ENCODE measurements at regions not wholly inside any gene's neighbourhood (a gene's known extent, or its start where the extent isn't known, plus 50 kb on each side); places are given as distances from the start of the nearest gene placed in this dataset.

DNA sequence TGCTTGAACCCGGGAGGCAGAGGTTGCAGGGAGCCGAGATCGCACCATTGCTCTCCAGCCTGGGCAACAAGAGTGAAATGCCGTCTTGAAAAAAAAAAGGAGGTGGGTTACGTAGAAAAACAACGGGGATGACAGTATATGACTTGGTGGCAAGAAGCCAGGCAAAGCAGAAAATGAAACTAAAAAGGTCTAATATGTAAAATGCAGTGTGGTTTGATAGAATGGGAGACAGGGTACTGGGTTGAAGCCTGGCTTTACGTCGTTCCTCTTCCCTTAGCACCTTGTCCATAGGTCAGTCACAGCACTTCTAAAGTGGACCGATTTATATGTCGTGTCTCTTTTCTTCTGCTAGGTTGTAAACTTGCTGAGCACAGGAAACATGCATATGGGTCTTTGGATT is 274.9 kb upstream of the ZC3H12C start (continued):
- TF ChIP-seq, protein P1, sequence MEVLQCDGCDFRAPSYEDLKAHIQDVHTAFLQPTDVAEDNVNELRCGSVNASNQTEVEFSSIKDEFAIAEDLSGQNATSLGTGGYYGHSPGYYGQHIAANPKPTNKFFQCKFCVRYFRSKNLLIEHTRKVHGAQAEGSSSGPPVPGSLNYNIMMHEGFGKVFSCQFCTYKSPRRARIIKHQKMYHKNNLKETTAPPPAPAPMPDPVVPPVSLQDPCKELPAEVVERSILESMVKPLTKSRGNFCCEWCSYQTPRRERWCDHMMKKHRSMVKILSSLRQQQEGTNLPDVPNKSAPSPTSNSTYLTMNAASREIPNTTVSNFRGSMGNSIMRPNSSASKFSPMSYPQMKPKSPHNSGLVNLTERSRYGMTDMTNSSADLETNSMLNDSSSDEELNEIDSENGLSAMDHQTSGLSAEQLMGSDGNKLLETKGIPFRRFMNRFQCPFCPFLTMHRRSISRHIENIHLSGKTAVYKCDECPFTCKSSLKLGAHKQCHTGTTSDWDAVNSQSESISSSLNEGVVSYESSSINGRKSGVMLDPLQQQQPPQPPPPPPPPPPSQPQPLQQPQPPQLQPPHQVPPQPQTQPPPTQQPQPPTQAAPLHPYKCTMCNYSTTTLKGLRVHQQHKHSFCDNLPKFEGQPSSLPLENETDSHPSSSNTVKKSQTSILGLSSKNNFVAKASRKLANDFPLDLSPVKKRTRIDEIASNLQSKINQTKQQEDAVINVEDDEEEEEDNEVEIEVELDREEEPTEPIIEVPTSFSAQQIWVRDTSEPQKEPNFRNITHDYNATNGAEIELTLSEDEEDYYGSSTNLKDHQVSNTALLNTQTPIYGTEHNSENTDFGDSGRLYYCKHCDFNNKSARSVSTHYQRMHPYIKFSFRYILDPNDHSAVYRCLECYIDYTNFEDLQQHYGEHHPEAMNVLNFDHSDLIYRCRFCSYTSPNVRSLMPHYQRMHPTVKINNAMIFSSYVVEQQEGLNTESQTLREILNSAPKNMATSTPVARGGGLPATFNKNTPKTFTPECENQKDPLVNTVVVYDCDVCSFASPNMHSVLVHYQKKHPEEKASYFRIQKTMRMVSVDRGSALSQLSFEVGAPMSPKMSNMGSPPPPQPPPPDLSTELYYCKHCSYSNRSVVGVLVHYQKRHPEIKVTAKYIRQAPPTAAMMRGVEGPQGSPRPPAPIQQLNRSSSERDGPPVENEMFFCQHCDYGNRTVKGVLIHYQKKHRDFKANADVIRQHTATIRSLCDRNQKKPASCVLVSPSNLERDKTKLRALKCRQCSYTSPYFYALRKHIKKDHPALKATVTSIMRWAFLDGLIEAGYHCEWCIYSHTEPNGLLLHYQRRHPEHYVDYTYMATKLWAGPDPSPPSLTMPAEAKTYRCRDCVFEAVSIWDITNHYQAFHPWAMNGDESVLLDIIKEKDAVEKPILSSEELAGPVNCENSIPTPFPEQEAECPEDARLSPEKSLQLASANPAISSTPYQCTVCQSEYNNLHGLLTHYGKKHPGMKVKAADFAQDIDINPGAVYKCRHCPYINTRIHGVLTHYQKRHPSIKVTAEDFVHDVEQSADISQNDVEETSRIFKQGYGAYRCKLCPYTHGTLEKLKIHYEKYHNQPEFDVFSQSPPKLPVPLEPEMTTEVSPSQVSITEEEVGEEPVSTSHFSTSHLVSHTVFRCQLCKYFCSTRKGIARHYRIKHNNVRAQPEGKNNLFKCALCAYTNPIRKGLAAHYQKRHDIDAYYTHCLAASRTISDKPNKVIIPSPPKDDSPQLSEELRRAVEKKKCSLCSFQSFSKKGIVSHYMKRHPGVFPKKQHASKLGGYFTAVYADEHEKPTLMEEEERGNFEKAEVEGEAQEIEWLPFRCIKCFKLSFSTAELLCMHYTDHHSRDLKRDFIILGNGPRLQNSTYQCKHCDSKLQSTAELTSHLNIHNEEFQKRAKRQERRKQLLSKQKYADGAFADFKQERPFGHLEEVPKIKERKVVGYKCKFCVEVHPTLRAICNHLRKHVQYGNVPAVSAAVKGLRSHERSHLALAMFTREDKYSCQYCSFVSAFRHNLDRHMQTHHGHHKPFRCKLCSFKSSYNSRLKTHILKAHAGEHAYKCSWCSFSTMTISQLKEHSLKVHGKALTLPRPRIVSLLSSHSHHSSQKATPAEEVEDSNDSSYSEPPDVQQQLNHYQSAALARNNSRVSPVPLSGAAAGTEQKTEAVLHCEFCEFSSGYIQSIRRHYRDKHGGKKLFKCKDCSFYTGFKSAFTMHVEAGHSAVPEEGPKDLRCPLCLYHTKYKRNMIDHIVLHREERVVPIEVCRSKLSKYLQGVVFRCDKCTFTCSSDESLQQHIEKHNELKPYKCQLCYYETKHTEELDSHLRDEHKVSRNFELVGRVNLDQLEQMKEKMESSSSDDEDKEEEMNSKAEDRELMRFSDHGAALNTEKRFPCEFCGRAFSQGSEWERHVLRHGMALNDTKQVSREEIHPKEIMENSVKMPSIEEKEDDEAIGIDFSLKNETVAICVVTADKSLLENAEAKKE (CRISPR knock-in tag; IDR thresholded peaks at IDR 0.05), result no peak
- TF ChIP-seq, protein P2, sequence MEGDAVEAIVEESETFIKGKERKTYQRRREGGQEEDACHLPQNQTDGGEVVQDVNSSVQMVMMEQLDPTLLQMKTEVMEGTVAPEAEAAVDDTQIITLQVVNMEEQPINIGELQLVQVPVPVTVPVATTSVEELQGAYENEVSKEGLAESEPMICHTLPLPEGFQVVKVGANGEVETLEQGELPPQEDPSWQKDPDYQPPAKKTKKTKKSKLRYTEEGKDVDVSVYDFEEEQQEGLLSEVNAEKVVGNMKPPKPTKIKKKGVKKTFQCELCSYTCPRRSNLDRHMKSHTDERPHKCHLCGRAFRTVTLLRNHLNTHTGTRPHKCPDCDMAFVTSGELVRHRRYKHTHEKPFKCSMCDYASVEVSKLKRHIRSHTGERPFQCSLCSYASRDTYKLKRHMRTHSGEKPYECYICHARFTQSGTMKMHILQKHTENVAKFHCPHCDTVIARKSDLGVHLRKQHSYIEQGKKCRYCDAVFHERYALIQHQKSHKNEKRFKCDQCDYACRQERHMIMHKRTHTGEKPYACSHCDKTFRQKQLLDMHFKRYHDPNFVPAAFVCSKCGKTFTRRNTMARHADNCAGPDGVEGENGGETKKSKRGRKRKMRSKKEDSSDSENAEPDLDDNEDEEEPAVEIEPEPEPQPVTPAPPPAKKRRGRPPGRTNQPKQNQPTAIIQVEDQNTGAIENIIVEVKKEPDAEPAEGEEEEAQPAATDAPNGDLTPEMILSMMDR (conservative IDR thresholded peaks at IDR 0.05; ENCODE audit: low read depth in 2 of 2), result no peak
- TF ChIP-seq EZH2phosphoT487 (IDR thresholded peaks at IDR 0.05; ENCODE audit: unreplicated experiment) (no peak), POLR2AphosphoS5 (IDR thresholded peaks at IDR 0.05; ENCODE audit: low read depth) (no peak), ZNF331 (CRISPR knock-in tag; IDR thresholded peaks at IDR 0.05; ENCODE audit: low read depth) (no peak), EZH2 (IDR thresholded peaks at IDR 0.05; ENCODE audit: low read depth, unreplicated experiment) (no peak)

- H3K4me1 ChIP-seq (ENCODE audit: insufficient read depth), result 0 out of 2 replicates have a peak, but pooled peaks cover 4% of the 10 kb centered on the region
- peaks cover 11% of the 10 kb centered on the region for H3K4me1 Mint-ChIP-seq
- no peaks in the 10 kb centered on the region for H4K20me1 ChIP-seq (replicated peaks; ENCODE audit: insufficient read depth)
- DNase-seq (ENCODE audit: low spot score) (no peak), ATAC-seq (no peak)
- no peaks in the 10 kb centered on the region for H3K79me2 ChIP-seq (replicated peaks; ENCODE audit: insufficient read depth)
- H2AFZ ChIP-seq, result no peak overlapping the region
- H3F3A ChIP-seq (replicated peaks; ENCODE audit: low read depth), result no peaks in the 10 kb centered on the region
- H3K27ac Mint-ChIP-seq, result no peak overlapping the region
- H3K36me3 Mint-ChIP-seq (ENCODE audit: low read depth), result no peaks in the 10 kb centered on the region
- H3K36me3 ChIP-seq (ENCODE audit: insufficient read depth), result no peaks in the 10 kb centered on the region
- H3K27me3 Mint-ChIP-seq (ENCODE audit: insufficient read depth, low read depth, poor library complexity), result no peaks in the 10 kb centered on the region
- H3K4me3 Mint-ChIP-seq, result no peak overlapping the region
- H3K9me2 ChIP-seq (ENCODE audit: insufficient read depth), result no peaks in the 10 kb centered on the region
- H3K9me3 Mint-ChIP-seq, result no peaks in the 10 kb centered on the region
- TF ChIP-seq ETS1 (IDR thresholded peaks at IDR 0.05), result no peak
- TF ChIP-seq EZH2 (IDR thresholded peaks at IDR 0.05; ENCODE audit: low read depth, unreplicated experiment), result no peak
- no peak for TF ChIP-seq NANOG (IDR thresholded peaks at IDR 0.05; ENCODE audit: borderline replicate concordance)
- TF ChIP-seq, protein P3, sequence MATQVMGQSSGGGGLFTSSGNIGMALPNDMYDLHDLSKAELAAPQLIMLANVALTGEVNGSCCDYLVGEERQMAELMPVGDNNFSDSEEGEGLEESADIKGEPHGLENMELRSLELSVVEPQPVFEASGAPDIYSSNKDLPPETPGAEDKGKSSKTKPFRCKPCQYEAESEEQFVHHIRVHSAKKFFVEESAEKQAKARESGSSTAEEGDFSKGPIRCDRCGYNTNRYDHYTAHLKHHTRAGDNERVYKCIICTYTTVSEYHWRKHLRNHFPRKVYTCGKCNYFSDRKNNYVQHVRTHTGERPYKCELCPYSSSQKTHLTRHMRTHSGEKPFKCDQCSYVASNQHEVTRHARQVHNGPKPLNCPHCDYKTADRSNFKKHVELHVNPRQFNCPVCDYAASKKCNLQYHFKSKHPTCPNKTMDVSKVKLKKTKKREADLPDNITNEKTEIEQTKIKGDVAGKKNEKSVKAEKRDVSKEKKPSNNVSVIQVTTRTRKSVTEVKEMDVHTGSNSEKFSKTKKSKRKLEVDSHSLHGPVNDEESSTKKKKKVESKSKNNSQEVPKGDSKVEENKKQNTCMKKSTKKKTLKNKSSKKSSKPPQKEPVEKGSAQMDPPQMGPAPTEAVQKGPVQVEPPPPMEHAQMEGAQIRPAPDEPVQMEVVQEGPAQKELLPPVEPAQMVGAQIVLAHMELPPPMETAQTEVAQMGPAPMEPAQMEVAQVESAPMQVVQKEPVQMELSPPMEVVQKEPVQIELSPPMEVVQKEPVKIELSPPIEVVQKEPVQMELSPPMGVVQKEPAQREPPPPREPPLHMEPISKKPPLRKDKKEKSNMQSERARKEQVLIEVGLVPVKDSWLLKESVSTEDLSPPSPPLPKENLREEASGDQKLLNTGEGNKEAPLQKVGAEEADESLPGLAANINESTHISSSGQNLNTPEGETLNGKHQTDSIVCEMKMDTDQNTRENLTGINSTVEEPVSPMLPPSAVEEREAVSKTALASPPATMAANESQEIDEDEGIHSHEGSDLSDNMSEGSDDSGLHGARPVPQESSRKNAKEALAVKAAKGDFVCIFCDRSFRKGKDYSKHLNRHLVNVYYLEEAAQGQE (IDR thresholded peaks at IDR 0.05; ENCODE audit: unreplicated experiment), result no peak
- no peak for TF ChIP-seq POLR2AphosphoS5 (IDR thresholded peaks at IDR 0.05; ENCODE audit: low read depth)
- TF ChIP-seq, protein P2 (conservative IDR thresholded peaks at IDR 0.05; ENCODE audit: low read depth in 2 of 2), result no peak
- TF ChIP-seq ZNF331 (CRISPR knock-in tag; IDR thresholded peaks at IDR 0.05; ENCODE audit: low read depth), result no peak
- no peak for TF ChIP-seq ZNF114 (CRISPR knock-in tag; IDR thresholded peaks at IDR 0.05)
- H3K4me2 ChIP-seq, result no peak overlapping the region
- H3K27me3 ChIP-seq (ENCODE audit: insufficient read depth), result no peaks in the 10 kb centered on the region
- no peak overlapping the region for H3K4me3 ChIP-seq
- H3K27ac ChIP-seq (ENCODE audit: low read depth), result no peak overlapping the region
Observed at GRCh38 chr11:109819410-109819809, 273.8 kb upstream of the ZC3H12C start.
